ENCODE measurements at regions not wholly inside any gene's neighbourhood (a gene's known extent, or its start where the extent isn't known, plus 50 kb on each side); places are given as distances from the start of the nearest gene placed in this dataset.

DNA sequence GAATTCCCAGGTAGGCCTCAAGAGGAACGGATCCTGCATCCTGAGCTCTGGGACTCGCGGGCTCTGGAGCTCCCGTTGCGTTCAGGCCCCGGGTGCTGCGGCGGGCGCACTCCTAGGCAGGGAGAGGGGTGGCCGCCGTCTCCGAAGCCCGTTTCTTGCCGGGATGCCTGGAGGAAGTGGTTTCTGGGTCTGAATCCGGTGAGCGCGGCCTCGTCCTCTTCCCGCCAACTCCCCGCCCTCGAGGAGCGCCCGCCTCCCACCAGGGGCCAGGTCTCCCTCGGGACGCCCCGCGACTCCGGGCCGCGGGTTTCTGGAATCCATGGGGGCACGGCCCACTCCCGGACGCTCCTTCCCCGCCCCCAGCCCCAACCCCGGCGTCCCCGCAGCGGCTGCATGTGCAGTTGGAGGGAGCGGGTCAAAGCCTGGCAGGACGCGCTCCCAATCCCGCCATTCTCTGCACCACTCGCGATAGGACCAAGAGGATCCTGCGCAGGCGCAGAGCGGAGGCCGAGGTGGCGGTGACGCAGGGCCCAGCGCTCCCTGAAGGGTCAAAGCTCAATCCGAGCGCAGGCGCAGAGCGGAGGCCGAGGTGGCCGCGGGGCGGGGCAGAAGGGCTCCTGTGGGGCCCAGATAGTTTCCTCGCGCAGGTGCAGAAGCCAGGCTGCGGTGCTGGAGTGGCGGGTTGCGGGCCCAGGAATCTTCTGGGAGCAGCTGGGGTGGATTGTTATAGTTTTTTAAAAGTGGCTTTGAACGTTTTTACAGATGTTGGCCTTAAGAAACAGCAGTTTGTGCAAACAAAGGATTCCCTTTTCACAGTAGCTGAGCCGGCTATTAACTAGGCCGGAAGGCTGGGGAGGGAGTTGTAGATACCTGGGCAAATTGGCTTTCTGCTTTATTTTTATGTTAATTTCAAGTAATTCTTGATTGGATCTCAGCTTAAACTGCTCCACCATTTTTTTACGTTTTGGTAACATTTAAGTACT lies 796.4 kb downstream of the AACS start:
- TF ChIP-seq, protein P1, sequence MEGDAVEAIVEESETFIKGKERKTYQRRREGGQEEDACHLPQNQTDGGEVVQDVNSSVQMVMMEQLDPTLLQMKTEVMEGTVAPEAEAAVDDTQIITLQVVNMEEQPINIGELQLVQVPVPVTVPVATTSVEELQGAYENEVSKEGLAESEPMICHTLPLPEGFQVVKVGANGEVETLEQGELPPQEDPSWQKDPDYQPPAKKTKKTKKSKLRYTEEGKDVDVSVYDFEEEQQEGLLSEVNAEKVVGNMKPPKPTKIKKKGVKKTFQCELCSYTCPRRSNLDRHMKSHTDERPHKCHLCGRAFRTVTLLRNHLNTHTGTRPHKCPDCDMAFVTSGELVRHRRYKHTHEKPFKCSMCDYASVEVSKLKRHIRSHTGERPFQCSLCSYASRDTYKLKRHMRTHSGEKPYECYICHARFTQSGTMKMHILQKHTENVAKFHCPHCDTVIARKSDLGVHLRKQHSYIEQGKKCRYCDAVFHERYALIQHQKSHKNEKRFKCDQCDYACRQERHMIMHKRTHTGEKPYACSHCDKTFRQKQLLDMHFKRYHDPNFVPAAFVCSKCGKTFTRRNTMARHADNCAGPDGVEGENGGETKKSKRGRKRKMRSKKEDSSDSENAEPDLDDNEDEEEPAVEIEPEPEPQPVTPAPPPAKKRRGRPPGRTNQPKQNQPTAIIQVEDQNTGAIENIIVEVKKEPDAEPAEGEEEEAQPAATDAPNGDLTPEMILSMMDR (IDR thresholded peaks at IDR 0.05) = no peak
- TF ChIP-seq POLR2A (IDR thresholded peaks at IDR 0.05) = no peak

Data from heart left ventricle (tissue), 13 donors.